GM19025 (cell line): ENCODE measurements at regions not wholly inside any gene's neighbourhood (a gene's known extent, or its start where the extent isn't known, plus 50 kb on each side); places are given as distances from the start of the nearest gene placed in this dataset.
"Not testable (repeated sequence)": the region's sequence is repeated elsewhere in the genome, so short reads cannot be mapped to it uniquely, and the experiment has no call there.

Experiments
- ATAC-seq: cut with Tn5 transposase; IDR thresholded peaks from one replicate; pipeline ENCODE4 v1.9.1; 2021; ENCODE audit warnings: mild to moderate bottlenecking, low read depth, moderate library complexity; ENCODE audit not compliant: unreplicated experiment

DNA sequence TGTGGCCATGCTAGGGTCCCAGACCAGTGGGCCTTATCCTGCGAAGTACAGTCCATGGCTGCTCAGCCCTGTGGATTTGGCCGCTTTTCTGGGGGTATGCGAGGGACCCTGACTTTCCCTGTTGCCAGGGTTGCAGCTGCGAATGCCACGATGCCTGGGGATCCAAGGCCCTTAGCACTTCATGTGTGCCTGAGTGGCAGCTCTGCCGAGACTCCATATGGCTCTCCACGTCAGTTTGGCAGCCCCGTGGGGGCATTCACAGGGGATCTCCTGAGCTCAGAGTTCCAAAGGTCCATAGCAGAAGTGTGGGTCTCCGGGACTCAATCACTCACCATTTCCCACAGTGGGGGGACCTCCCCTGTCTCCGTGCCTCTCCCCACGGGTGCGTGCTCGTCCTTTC lies 319.5 kb downstream of the DOK5 start:
- no peak for ATAC-seq

DNA sequence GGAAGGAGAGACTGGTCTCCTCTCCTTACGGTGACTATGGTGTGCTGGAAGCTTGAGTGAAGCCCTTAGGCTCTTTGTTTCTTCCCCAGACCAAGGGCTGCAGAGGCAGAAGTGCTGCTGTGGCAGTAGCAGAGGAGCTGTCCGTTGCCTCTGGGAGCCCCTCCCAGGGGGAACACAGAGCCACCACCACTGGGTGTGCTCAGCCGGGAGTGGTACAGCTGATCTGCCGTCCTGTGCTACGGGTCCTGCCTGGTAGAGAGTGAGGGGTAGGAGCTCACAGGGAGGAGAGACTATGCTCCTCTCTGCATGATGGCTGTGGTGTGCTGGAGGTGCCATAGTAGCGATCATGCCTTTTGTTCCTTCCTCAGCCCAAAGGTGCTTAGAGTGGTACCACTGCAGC lies 318.7 kb downstream of the DOK5 start:
- no peak for ATAC-seq

DNA sequence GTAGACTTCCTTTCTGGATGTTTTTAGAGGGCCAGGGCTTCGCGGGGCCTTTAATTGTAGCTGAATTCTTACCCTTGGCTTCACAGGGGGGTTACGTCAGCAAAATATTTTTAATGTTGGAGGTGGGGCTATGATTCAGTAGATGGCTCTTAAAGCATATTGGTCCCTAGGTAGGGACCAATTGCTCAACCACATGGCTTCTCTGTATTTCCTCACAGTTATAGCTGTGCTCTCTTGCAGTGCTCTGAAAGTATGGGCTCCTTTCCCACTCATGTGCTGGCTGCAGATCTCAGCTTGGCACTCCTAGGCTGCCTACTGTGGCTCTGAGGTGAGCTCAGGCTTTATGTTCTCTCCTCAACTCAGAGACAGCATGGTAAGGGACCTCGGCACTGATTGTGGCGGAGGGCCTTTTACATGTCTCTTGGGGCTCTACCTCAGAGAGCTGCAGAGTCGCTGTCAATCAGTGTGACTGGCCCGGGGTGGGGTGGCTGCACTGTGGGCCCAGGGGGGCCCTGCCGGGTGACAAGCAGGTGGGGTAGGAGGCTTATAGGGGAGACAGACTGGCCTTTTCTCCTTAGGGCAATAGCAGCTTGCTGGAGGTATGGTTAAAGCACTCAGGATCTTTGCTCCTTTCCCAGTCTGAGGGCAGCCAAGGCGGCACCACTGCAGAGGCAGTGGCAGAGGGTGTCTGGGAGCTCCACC lies 318.0 kb downstream of the DOK5 start:
- ATAC-seq: no peak

- ATAC-seq: no peak
Measured at GRCh38 chr20:54792688-54793087, 317.3 kb downstream of the DOK5 start.

DNA sequence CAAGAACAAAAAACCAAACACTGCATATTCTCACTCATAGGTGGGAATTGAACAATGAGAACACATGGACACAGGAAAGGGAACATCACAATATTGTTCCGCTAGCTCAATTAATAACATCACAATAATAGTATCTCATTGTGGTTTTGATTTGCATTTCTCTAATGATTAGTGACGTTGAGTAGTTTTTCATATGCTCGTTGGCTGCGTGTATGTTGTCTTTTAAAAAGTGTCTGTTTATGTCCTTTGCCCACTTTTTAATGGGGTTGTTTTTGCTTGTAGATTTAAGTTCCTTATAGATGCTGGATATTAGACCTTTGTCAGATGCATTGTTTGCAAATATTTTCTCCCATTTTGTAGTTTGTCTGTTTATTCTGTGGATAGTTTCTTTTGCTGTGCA lies 312.9 kb downstream of the DOK5 start:
- not testable (repeated sequence) for ATAC-seq

- not testable (repeated sequence) for ATAC-seq
Measured at GRCh38 chr20:54782758-54783157, 307.4 kb downstream of the DOK5 start.

GRCh38 chr20:54774426-54774825 lies 299.0 kb downstream of the DOK5 start:
- no peak for ATAC-seq

- no peak for ATAC-seq
Measured at GRCh38 chr20:54773643-54774000, 298.2 kb downstream of the DOK5 start.

DNA sequence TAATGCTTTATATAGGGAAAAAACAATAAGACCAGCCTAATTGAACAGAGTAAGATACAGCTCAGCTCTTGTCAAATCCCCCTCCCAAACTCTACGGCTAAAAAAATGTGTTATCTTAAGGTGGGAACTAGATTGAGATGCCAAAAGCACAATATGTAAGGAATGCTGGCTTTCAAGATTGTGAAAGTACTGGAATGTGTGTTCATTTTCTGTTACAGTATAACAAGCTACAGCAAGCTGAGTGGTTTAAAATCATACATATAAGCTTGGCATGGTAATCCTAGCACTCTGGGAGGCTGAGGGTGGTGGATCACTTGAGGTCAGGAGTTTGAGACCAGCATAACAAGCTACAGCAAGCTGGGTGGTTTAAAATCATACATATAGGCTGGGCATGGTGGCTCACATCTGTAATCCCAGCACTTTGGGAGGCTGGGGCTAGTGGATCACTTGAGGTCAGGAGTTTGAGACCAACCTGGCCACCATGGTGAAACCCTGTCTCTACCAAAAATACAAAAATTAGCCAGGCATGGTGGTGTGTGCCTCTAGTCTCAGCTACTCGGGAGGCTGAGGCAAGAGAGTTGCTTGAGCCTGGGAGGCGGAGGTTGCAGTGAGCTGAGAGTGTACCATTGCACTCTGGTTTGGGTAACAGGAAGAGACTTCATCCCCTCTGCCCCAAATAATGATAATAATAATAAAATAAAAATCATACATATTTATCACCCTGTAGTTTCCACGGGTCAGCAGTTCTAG lies 297.7 kb downstream of the DOK5 start:
- ATAC-seq: no peak

- ATAC-seq: no peak
Measured at GRCh38 chr20:54766483-54766882, 291.1 kb downstream of the DOK5 start.

GRCh38 chr20:54763366-54763765 lies 288.0 kb downstream of the DOK5 start:
- ATAC-seq: no peak

GRCh38 chr20:54759589-54759988 lies 284.2 kb downstream of the DOK5 start:
- no peak for ATAC-seq

DNA sequence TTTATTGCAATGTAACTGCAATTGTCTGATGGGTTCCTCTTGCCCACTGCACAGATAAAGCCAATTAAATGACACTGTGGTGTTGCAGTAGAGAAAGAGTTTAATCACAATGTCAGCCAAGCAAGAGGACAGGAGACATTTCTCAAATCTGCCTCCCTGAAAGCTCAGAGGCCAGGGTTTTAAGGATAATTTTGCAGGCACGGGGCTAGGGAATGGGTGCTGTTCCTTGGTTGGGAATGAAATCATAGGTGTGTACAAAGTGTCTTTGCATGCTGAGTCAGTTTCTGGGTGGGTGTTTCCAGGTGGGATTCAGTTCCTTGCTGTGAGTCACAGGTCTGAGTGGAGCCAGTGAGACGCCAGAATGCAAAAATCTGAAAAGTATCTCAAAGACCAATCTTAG lies 271.4 kb downstream of the DOK5 start:
- no peak for ATAC-seq

GRCh38 chr20:54745780-54746179 lies 270.4 kb downstream of the DOK5 start:
- ATAC-seq: no peak

GRCh38 chr20:54744097-54744496 lies 268.7 kb downstream of the DOK5 start:
- no peak for ATAC-seq

DNA sequence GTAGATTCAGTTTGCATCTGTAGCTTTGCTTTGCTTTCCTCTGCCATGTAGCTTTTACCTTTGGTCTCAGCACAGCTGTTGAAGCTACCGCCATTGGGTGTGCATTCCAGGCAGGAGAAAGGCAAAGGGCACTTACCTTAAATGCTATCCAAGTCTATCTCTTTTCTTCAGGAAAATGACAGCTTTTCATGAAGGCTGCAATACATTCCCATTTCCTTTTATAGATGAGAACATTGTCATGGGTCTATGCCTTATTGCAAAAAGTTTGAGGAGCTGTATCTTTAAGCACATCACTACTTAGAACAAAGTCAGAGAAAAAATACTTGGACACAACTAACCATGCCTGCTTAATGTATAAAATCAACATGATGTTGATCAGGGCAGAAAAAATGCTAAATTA lies 266.8 kb downstream of the DOK5 start:
- no peak for ATAC-seq

GRCh38 chr20:54736421-54736820 lies 261.0 kb downstream of the DOK5 start:
- ATAC-seq: no peak

DNA sequence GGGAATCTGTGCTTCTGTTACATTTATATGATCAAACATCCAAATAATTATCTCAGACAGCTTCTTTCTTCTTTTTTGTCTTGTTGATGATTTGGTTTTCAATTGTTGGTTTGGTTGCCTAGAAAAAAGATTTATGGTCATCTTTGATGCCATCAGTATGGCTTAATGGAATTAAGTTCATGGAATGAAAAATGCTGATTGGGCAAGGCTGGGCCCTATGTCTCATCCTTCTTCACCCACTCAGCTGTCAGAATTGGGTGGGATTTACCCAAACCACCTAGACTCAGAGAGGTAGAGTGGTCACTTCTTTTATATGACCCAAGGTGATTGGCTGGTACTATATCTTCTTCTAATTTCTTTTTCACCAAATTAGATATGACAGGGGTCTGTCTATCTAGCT lies 258.3 kb downstream of the DOK5 start:
- ATAC-seq: no peak

DNA sequence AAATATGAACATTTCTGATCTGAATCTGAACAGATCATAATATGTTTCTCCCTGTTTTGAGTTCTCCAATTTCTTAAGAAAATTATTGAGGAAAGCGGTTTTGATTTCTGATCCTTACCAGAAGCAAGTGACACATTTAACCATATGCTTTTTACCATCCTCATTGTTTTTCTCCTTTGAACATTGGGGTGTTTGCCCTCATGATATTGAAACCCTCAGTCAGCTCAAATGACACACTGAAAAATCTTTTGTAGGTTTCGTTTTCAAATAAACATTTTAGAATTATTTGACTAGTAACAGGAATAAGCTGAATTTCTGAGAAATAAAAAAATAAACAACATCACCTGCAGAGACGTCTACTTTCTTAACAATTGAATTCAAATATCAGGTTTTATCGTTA lies 252.1 kb downstream of the DOK5 start:
- no peak for ATAC-seq

GRCh38 chr20:54726687-54727300 lies 251.4 kb downstream of the DOK5 start:
- no peak for ATAC-seq

GRCh38 chr20:54725266-54725665 lies 249.9 kb downstream of the DOK5 start:
- ATAC-seq: not testable (repeated sequence)

GRCh38 chr20:54723723-54724122 lies 248.3 kb downstream of the DOK5 start:
- ATAC-seq: no peak
